ENCODE measurements at regions not wholly inside any gene's neighbourhood (a gene's known extent, or its start where the extent isn't known, plus 50 kb on each side); places are given as distances from the start of the nearest gene placed in this dataset.
"Not testable (repeated sequence)": the region's sequence is repeated elsewhere in the genome, so short reads cannot be mapped to it uniquely, and the experiment has no call there.

DNA sequence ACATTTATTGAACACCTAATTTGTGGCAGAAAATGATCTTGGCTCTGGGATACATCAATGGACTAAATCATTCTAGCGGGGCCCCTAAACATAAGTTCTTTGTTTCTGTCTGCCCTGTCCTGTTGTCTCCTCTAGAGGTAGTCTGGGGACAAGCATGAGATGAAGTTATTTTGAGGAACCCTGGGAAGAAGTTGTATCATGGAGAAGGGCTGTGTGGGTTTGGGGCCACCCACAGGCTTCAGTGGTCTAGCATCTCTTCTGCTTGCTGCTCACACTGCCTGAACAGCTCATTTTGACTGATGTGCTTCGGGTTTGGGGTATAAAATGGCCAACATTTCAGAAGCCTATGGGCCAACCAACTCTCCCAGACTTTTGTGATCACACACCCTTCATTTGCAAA, 50.3 kb upstream of the OSBPL11 start:
- no peak for DNase-seq (ENCODE audit: low read depth)

DNA sequence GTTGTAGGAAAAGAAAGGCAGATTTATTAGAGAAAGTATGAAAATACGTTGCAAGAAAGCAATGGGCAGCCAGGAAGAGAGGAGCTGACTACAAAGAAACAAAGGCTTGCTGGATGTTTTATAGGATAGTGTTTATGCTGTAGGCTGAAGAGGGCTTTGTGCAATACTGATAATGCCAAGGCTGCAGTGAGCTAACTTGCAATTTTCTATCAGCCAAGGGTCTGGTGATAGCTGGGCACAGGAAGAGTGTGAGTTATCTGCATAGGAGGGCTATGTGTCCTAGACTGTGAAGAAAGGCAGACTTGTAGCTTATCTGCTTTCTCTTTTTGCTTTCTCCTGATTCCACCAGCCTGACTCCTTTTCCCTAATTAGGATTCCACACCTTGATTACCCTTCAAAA, 51.3 kb upstream of the OSBPL11 start:
- DNase-seq (ENCODE audit: low read depth): peak; percentile 7

DNA sequence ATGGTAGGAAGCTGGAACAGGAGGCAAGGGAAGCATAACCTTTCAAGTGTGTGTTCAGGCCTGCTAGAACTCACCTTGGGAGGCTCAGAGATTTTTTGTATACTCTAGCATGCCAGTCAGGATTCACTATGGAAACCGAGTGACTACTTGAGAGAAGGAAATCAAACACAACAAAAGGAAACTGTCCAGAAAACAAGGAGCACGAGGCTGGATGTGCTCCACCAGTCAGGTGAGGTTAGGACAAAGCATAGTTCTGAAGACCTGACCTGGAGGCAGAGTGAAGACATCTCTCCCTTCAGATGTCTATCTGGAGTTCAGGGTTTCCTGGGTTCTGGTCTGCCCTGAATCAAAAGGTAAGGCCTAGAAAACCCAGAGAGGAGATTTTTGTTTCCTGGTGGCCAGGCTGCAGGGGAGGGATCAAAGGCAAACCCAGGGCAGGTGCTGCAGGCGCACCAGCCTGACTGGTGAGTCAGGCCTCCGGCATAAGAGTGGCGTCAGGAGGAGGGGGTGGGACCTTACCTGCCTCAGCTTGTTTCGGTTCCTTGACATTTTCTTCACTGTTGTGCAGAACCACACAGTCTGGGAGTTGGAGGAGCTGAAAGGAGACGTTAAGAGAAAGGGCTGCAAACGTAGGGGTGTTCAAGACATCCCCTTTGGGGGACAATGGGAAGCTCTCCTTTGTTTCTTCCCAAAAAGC, 52.2 kb upstream of the OSBPL11 start:
- no peak for DNase-seq (ENCODE audit: low read depth)

DNA sequence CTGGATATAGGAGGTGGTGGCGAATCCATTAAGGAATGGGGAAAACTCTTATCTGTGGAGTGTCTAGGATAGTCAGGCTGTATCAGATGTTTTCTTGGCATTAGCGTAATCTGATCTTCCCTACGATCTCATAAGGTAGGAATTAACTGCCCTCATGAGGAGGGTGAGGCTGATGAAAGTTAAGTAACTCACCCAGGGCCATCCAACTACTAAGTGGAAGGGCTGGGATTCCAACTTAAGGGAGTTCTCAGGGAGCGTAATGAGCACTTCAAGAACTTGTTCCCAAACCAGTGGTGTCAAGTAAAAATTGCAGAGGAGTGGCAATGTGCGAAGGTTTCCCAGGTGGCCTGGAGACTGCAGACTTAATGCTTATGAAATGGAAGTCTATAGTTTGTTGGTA, 55.9 kb upstream of the OSBPL11 start:
- DNase-seq (ENCODE audit: low read depth): peak; percentile 18

DNA sequence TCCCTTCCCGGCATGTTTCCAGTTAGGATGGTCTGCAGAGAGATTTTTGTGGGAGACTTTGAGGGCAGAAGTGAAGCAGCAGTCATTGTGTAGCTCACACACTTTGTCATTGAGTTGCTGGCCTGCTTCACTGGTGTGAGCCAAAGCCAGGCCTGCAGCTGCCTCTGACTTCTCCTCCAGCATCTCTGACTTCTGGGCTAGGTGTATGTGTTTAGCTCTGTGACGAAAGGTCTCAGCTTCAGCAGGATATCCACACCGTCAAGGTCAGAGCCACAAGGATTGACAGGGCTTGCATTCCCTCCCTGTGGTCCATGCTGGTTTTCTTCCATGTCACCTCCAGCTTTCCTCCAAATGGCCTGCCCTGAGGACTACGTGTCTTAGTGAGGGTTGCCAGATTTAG, 57.1 kb upstream of the OSBPL11 start:
- no peak for DNase-seq (ENCODE audit: low read depth)

DNA sequence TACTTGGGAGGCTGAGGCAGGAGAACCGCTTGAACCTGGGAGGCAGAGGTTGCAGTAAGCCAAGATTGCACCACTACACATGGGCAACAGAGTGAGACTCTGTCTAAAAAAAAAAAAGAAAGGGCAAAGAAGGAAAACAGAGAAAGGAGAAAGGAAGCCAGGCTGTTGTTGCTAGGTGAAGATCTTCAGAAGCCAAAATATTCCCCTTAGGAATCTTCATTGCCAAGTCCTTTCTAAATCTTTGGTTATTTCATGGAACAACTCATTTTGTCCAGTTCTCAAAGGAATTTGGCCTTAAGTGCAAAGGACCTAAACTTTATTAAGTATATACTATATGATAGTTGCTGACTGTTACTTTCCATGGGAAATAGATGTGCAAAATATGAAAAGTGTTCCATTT, 59.2 kb upstream of the OSBPL11 start:
- no peak for DNase-seq (ENCODE audit: low read depth)

DNA sequence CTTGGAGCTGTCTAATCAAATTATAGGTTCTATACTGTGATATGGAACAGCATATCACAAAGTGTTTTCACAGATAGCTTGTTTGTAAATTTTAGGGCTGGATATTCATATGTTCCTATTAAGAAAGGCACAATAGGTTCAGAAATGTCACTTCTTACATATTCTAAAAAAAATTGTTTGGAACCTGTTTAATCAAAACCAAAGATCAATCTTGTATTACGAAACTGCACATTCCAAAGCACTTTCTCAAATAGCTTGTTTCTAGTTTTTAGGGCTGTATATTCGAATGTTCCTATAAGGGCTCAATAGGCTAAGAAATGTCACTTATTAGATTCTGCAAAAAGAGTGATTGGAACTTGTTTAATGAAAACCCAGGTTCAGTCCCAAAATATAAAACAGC, 67.4 kb upstream of the OSBPL11 start:
- DNase-seq (ENCODE audit: low read depth): peak; percentile 7

DNA sequence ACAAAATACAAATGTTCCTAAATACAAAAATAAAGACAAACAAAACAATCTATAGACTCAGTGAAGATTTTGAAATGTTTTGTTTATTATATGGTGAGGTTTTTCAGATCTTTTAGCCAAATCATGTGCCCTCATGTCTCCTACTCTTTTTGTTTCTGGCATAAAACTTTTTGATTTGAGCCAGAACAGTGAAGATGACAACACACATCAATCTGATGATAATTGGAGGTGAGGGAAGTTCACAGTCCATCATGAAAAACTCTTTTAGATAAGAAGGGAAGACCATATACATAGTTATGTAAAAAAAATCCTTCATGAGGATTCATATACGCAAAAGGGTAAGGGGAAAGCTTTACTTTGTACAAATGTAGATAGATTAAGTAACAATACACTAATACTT, 75.1 kb upstream of the OSBPL11 start:
- no peak for DNase-seq (ENCODE audit: low read depth)

DNA sequence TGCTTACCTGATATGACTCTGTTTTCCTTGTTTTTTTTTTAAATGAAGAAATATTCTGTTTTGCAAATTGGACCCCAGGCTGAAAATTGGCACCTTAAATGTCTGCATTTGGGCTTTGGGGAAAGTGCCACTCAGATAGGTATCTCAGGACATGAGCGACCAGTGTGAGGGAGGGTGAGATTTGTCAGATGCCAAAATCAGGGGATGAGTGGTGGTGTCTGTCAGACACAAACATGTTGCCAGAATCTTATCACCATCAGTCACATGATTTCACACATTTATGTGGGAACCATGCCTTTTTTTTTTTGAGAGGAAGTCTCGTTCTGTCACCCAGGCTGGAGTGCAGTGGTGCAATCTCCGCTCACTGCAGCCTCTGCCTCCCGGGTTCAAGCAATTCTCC, 75.6 kb upstream of the OSBPL11 start:
- DNase-seq (ENCODE audit: low read depth): no peak

DNA sequence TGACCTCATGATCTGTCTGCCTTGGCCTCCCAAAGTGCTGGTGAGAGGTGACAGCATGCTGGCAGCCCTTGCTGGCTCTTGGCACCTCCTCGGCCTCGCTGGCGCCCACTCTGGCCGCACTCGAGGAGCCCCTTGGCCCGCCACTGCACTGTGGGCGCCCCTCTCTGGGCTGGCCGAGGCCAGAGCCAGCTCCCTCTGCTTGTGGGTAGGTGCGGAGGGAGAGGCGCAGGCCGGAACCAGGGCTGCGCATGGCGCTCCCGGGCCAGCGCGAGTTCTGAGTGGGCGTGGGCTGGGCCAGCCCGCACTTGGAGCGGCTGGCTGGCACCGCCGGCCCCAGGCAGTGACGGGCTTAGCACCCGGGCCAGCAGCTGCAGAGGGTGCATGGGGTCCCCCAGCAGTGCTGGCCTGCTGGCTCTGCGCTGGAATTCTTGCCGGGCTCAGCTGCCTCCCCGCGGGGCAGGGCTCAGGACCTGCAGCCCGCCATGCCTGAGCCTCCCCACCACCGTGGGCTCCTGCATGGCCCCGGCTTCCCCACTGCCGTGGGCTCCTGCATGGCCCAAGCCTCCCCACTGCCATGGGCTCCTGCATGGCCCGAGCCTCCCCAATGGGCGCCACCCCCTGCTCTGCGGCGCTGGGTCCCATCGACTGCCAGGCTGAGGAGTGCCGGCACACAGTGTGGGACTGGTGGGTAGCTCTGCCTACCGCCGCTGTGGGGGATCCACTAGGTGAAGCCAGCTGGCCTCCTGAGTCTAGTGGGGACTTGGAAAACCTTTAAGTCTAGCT, 76.4 kb upstream of the OSBPL11 start:
- DNase-seq (ENCODE audit: low read depth): no peak

DNA sequence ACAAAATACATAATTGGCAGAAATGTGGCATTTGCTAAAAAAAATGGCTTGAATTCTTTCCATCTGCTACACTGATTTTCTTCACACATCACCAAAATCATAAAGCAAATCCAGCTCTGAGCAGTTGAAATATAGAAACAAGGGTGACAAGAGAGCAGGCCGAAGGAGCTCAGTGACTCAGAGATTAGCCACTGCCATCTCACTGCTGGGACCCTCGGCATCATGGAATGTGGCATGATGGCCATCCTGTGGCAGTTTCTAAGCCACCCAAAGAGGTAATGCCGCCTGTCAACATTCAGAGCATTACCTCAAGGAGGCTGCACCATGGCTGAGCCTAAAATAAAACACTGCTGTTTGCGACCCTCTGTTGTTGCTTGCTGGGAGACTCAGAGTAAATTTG, 80.5 kb upstream of the OSBPL11 start:
- no peak for DNase-seq (ENCODE audit: low read depth)

DNA sequence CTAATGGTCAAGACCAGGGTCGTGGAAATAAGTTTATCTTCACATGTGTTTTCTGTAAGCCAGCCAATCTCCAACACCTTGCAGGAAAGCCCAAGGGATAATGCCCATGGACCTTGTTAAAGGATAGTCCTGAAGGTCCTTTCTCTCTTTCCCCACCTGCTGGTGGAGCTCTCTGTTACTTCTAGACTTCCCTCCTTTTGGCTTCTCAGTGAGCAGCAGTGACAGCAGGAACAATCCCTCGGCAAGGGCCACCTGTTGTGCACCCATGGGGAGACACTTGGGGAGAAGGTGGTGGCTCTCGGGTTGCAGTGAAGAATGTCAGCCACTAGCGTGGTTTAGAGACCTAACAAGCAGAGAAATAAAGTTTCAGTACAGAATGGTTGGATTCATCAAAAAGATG, 84.0 kb upstream of the OSBPL11 start:
- no peak for DNase-seq (ENCODE audit: low read depth)

DNA sequence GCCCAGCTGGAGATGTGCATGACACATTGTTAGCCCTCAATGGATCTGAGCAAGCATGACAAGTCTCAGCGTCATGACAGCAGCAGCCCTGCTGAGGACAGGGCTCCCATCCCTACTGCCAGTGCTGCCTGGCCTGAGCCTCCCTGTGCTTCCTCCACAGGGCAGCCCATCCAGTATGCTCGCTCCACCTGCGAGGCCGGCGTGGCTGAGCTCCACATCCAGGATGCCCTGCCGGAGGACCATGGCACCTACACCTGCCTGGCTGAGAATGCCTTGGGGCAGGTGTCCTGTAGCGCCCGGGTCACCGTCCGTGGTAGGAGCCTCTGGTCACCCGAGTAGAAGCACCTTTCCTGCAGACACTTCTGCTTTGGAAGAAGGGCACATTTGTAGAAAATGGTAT, 85.8 kb upstream of the OSBPL11 start:
- DNase-seq (ENCODE audit: low read depth): no peak

DNA sequence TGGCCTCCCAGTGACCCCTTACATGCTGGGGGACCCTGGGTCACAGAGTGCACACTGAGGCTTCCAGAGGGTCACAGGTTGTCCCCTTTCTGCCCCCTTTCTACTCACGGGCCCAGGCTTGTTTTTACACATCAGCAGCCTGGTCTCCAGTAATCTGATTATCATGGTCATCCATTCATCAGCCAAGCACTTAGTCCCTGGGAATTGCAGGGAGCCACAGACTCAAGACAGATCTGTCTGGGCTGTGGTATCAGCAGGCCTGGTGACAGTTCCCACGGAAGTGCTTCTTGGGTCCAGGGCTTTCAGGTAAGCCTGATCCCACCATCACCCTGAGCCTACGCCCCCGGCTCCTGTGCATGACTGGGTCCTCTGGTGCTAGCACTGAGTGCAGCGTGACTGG, 86.6 kb upstream of the OSBPL11 start:
- not testable (repeated sequence) for DNase-seq (ENCODE audit: low read depth)

DNA sequence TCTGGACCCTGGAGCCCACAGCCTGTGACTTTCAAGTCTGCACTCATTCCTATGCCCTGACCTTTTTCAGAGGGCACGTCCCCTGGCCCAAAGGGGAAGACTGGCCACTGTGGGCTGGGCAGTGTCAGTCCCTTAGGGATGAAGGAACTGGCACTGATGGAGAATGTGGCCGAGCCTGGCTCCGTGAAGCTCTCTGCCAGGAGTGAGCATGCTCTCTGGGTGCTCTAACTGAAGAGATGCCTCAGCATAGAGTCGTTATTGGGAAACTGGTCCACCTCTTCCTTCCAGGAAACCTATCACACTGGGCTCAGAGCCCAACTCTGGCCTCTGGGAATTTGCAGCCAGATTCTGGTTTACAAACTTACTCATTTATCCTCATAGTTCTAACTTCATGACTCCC, 87.3 kb upstream of the OSBPL11 start:
- peak; percentile 55 for DNase-seq (ENCODE audit: low read depth)

DNA sequence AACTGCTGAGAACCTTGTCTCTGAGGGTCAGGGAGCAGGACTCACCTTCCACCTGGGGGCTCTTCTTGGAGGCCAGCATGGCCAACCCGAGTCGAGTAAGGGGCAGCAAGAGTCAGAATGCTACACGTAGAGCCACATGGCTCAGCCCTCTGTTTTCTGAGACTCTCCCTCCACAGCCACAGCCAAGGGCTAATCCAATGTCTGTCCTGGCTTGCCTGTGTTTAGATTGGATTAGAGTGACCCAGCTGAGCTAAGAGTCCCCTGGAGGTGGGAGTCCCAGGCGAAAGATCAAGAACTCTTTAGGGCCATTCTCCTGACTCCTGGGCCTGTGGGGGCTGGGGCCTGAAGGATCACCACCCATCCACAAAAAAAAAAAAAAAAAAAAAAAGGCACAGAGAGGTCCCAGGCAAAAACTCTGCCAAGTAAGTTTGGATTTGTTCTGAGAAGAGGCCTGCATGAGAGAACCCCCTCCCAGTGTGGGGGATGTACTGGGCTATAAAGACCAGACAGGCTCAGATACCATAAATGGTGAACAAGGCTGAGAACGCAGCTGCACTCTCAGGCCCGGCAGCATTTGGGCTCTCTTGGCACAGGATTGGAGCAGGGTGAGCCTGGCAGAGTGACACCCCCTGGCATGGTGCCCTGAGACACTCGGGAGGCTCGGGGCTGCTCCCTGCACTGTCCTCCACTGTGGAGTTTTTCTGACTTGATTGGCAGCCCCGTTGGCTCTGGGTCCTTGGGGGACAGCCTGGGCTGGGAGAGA, 88.0 kb upstream of the OSBPL11 start:
- DNase-seq (ENCODE audit: low read depth): no peak

DNA sequence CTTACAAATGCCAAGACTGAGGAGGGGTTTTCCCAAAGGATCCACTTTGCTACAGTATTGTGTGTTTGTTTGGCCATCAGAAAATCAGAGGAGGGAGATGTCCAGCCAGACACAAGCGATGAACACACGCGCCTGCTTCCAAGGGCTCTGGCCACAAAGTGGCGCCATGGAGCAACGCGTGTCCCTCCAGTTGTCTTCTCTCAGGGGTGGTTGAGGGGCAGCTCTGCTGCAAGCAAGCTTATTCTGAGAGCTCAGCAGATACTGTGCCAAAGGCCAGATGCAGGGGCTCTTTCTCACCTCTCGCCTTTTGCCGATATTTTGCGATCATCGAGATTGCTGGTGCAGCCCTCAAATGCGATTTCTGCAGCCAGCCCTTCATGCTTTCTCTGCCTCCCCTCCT, 88.9 kb upstream of the OSBPL11 start:
- peak; percentile 22 for DNase-seq (ENCODE audit: low read depth)

DNA sequence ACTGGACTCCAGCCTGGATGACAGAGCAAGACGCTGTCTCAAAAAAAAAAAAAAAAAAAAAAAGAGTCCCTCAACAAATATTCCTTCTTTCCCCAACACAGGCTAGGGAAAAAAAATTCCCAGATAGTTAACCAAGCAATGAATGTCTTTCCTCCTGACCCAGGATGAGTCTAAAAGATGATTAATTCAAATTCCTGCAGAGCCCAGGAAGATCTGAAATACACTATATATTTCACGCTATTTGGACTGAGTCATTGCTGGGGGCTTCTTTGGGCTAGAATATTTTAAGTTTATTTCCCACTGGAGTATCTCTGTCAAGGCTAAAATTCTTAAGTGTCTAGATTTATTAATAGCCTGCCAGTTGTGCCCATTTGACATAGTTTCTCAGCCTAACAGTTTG, 90.4 kb upstream of the OSBPL11 start:
- peak; percentile 2 for DNase-seq (ENCODE audit: low read depth)

DNA sequence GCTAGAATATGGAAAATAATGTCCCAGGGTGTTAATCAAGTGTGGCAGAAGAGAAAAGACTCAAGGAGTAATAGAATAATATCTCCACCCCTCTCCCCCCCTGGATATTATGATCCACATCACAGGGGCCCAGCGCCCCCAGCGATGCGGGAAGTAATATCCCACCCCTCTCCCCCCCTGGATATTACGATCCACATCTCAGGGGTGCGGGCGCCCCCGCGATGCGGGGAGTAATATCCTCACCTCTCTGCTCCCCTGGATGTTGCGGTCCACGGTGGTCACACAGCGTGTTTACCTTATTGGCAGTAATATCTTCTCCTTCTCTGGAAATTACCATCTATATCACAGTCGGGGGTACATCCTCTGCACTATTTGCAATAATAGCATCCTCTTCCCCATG, 97.1 kb upstream of the OSBPL11 start:
- DNase-seq (ENCODE audit: low read depth): no peak

DNA sequence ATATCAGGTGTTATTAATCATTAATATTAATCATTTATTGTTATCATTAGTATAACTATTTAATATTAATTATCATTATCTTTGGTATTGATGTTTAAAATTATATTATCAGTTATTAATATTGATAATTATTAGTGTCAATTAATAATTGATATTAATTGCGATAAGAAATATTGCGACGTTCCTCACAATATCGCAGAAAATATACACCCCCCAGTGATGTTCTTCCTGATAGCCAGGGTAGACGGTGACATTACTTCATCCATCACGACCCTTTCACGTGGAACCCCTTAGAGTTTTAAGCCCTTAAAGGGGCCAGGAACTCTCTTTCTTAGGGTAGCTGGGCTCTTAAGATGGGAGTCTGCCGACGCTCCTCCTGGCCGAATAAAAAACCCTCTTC, 98.6 kb upstream of the OSBPL11 start:
- DNase-seq (ENCODE audit: low read depth): no peak

DNA sequence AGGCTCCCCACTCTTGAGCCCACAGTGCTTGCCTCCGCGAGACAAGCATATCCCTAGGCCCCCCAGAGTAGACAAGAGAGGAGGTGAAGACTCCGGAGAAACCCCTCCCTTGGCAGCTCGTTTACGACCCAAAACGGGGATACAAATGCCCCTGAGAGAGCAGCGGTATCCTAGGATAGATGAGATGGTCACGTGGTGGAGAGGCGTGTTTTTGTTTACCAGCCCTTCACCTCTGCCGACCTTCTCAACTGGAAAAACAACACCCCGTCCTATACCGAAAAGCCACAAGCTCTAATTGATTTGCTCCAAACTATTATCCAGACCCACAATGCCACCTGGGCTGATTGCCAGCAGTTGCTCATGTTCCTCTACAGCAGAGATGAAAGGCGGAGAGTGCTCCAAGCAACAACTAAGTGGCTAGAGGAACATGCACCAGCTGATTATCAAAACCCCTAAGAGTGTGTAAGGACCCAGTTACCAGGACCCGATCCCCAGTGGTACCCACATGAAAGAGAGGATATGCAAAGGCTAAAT, 99.5 kb upstream of the OSBPL11 start:
- no peak for DNase-seq (ENCODE audit: low read depth)

DNA sequence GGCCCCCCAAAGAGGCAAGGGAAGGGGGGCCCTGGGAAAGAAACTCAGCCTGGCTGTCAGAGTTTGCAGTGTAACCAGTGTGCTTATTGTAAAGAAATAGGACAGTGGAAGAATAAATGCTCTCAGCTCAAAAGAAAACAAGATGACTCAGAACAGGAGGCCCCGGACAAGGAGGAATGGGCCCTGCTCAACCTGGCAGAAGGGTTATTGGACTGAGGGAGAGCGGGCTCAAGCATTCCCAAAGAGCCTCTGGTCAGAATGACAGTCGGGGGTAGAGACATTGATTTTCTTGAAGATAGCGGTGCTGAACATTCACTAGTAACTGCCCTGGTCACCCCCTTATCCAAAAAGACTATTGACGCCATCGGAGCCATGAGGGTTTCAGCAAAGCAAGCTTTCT, 100.4 kb upstream of the OSBPL11 start:
- DNase-seq (ENCODE audit: low read depth): no peak

DNA sequence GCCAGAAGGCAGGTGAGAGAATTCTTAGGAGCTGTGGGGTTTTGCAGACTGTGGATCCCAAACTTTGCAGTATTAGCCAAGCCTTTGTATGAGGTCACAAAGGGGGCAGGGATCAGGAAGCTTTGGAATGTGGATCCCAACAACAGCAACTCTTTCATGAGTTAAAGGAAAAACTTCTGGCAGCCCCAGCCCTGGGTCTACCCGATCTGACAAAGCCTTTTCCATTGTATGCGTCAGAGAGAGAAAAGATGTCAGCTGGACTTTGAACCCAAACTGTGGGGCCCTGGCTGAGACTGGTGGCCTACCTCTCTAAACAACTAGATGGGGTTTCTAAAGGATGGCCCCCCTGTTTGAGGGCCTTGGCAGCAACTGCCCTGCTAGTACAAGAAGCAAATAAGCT, 101.8 kb upstream of the OSBPL11 start:
- DNase-seq (ENCODE audit: low read depth): not testable (repeated sequence)
